HG03565 (cell line): ENCODE measurements at regions not wholly inside any gene's neighbourhood (a gene's known extent, or its start where the extent isn't known, plus 50 kb on each side); places are given as distances from the start of the nearest gene placed in this dataset.
"Not testable (repeated sequence)": the region's sequence is repeated elsewhere in the genome, so short reads cannot be mapped to it uniquely, and the experiment has no call there.

Source experiments
- ATAC-seq: cut with Tn5 transposase; IDR thresholded peaks from one replicate; pipeline ENCODE4 v1.9.1; 2021; ENCODE audit warnings: mild to moderate bottlenecking, moderate library complexity; ENCODE audit not compliant: unreplicated experiment

GRCh38 chr6:121901432-121901831, 466.0 kb downstream of the GJA1 start:
- ATAC-seq = no peak

DNA sequence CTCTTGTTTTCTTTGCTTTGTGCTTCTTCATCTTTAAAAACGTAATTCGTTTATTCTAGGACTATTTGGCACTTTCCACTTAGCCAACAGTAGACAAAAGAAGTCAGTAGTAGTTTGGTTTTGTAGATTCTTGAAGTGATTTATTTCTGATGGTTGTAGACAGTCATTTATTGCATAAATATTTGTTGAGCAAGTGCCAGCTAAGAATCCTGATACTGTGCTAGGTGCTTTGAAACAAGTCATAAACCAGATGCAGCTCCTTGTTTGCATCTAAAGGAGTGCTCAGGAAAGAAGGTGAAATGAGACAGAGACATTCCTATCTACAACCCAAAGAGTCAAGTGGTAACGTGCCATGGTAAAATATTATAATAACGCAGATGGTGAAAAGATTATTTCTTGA, 469.1 kb downstream of the GJA1 start:
- ATAC-seq = no peak

DNA sequence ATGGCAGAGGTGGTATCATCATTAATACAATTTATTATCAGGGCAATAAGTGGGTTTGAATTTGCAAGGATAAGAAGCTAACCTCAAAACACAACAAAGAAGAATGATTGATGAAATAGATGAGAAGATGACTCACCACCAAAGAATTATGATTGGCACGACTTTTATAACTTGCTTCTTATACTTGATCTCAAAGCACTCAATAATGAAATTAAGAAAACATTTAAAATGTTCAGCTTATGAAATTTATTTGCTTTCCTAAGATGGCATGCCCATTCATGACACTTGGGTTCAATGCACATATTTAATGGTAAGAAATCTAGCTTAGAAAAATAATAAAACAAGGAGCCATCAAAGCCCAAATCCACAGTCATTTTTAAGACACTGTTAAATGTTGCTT, 477.5 kb downstream of the GJA1 start:
- ATAC-seq = no peak

GRCh38 chr6:121917263-121917829, 481.9 kb downstream of the GJA1 start:
- no peak for ATAC-seq

- no peak for ATAC-seq
These were observed 481.5 kb upstream of the HSF2 start for GRCh38 chr6:121917834-121918559.

DNA sequence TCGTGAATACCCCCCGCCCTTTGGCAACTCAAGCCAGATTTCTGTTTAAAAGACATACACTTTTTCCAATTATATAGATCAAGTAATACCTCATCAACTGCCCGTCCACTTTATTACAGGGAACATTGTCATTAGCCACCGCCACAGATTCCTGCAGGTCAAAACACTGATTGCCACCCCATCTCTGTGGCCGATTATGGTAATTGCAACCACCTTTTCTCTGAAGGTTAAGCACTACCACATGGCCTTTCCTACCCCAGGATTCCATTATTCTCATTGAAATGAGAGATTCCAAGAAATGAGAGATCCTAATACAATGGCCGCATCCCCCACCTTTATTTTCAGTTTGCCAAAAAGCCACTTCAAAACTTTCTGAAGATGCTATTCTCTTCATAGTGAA, 478.8 kb upstream of the HSF2 start:
- ATAC-seq = no peak

DNA sequence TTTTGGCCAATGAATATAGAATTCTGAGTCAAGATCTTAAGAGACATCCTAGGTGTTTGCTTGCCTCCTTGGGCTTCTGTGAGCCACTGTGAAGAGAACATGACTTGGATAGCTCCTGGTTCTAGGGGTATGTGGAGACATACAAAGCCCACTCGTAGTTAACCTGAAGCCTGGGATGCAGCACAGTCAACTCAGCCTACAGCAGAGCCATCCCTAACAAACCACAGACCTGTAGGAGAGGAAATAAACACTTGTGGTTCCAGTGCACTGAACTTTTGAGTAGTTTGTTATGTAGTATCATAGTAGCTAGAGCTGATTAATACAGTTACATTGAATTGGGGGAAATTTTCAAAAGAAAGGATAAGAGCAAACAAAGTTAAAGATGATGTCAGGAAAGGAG, 474.4 kb upstream of the HSF2 start:
- ATAC-seq = no peak

DNA sequence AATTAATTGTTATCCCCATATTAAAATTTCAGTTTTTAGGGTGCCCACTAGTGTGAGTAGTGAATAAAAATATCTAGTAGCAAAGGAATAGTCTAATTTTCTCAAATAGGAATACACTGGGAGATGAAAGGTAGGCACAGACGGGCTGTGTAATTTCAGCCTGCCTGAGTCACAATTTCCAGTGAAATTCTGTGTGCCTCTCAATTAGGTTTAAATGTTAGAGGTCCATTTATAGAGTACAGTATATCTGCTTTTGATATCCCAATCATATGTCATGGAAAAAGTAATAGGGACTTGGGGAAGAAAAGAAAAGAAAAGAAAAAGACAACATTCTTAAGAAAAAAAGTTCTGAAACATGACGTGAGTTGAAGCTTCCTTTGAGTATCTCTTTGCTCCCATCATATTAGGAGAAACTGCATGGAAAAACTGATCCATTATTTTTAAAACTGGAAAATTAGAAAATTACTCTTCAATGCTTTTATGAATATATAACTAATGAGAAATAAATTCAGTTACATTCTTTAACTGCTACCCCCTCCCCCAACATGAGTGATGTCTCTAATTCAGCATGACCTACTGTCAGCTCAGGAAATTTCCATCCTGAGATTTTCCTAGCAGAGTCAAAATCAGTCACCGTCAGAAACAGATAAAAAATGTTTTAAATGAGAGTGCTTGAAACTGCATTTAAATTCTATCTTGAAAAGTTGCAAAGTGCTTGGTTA, 473.8 kb upstream of the HSF2 start:
- no peak for ATAC-seq

- no peak for ATAC-seq
These were observed 470.2 kb upstream of the HSF2 start for GRCh38 chr6:121929301-121929700.

DNA sequence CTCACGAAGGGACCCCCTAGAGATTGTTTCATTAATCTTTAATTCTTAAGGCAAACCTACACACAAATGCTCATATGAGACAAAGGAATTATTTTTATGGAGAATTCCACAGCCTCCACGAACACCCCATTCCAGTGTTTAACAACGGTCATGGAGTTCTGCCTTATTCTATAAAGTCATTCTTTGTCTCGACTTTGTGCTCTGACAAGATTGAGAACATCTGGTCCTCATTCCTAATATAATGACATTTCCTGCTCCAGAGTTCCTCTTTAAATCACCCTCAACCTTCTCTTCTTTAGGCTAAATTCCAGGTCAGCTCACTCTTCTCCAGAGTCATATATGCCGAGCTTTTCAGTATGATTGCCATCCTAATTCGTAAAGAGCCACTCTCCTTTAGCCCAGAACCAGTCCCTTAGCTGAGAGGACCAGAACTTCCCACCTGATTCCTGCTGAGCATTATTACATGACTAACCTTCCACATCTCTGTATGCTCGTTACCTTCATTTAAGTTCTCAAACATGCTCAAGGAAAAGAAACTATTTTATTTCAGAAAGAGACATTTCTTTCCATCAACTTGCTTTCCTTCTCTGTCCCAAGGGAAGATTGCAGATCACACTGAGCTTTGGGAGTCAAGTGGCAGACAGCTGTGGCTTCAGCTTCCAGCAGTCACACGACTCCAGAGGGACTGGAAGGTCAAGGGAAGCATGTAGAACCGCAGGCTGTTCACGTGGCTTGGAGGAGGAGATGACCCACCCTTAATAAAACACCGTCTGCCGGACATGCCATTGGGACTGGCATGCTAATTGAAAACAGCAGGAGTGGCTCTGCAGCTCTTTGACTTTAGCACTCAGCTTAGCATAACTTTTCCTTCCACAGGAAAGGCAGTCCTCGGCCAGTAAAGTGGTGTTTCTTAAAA, 467.1 kb upstream of the HSF2 start:
- no peak for ATAC-seq

DNA sequence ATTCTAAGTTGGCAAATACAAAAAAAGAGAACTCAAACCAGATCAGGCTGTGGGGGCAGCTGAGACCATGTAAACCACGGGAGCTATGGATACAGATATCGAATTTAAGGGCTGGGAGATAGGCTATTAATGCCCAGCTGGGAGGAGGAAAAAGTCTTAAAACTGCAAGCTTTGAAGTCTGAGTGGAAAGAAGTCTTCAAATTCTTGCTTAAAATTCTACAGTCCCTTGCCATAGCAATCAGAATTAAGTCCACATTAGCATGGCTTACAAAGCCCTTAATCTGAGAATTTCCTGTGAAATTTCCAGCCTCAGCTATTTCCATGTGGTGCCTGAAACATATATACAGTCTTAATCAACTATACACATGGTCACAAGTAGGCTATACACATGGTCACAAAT, 465.0 kb upstream of the HSF2 start:
- no peak for ATAC-seq

DNA sequence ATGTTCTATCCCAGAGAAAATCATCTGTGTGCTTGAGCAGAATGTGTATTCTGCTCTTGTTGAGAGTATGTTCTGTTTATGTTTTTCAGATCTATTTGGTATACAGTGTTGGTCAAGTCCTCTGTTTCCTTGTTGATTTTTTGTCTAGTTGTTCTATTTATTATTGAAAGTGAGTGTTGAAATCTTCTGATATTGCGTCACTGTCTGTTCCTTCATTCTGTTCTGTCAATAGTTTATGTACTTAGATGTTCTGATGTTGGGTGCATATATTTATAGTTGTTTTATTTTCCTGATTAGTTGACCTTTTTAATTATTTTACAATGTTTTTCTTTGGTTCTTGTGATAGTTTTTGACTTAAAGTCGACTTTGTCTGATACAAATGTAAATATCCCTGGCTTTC, 458.7 kb upstream of the HSF2 start:
- ATAC-seq = no peak

DNA sequence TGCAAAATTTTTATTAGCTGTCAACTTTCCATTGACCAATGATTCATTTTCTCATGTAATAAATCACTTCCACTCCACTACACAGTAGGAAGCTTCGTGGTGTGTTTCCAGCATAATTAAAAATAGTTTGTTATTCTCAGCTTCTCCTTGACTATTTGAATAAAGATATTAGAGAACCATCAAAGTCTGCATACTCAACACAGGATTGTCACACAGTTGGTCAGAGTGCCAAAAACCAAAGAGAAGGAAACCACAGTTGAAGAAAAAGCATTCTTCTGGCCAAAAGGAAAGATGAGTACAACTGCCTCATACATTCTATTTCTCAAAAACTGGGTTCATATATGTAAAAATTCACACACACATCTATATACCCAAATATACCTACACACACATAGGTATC, 455.1 kb upstream of the HSF2 start:
- ATAC-seq = no peak

DNA sequence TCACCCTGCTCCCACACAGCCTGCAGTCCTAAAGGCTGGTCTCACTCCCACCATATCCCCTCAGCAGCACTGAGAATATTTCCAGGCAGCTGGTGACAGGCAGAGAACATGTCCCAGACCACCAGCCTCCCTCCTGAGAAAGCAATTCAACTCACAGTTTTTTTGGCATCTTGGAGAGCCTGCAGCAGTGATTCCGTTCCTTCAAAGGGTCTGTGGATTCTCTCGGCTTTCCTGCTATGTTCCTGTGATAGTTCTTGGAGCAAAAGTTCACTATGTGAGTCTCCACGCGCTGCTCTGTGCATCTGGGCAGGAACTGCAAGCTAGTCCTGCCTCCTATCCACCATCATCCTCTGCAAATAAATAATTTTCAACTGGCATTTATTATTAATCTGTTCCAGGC, 448.3 kb upstream of the HSF2 start:
- ATAC-seq = no peak

- no peak for ATAC-seq
These were observed 447.5 kb upstream of the HSF2 start for GRCh38 chr6:121951918-121952379.

- ATAC-seq = not testable (repeated sequence)
These were observed 444.1 kb upstream of the HSF2 start for GRCh38 chr6:121955401-121955800.

GRCh38 chr6:121956782-121957181, 442.7 kb upstream of the HSF2 start:
- ATAC-seq = no peak

DNA sequence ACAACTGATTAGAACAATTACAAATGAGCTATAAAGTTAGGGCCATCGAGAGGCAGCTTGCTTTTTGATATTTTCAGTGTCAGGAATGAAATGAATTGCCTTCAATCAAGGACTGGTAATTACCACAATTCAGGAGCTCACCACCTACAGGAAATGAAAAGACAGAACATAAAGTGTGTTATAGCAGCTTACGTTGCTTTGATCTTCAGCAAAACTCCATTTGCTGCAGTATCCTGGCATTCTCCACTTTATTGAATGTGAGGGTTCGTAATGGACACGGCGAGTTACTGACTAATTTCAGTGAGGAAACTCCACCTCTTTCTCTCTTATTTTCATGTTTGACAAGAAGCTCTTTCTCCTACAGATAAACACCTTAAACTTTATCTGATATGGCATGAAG, 440.0 kb upstream of the HSF2 start:
- ATAC-seq = no peak

GRCh38 chr6:121961619-121962125, 437.8 kb upstream of the HSF2 start:
- no peak for ATAC-seq

- no peak for ATAC-seq
These were observed 435.6 kb upstream of the HSF2 start for GRCh38 chr6:121963826-121964225.

DNA sequence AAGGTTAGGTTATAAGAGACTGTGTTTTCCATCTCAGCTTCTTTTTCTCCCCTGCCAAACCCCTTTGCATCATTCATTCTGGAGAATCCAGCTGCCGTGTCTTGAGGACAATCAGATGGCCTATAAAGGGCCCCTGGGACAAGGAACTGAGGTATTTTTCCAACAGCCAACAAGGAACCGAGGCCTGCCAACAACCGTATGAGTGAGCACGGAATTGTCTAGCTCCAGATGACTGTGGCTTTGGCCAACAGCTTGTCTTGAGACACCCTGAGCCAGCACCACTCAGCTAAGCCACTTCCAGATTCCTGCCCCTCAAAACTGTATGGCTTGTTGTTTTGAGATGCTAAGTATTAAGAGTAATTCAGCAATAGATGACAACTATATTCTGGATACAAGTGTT, 433.7 kb upstream of the HSF2 start:
- ATAC-seq = no peak
